B cell (primary cell): ENCODE measurements at regions not wholly inside any gene's neighbourhood (a gene's known extent, or its start where the extent isn't known, plus 50 kb on each side); places are given as distances from the start of the nearest gene placed in this dataset.

ENCODE experiments used
- ATAC-seq: fragments of 200-7000 bp; cut with Tn5 transposase; one replicate; pipeline ENCODE4 v1.10.0; 2021; ENCODE audit warnings: low read depth, mild to moderate bottlenecking, moderate number of reproducible peaks, moderate library complexity
- CTCF ChIA-PET: fragments of 350-600 bp; sonication (Branson Sonifier 250); formaldehyde crosslinking; loops from one replicate; lab custom pipeline; 2021; ENCODE audit warnings: antibody characterized with exemption, inconsistent platforms; lab: Charles Lee
- POLR2A ChIA-PET: fragments of 350-600 bp; sonication (Branson Sonifier 250); formaldehyde crosslinking; loops from one replicate; lab custom pipeline; 2021; ENCODE audit warnings: antibody characterized with exemption; lab: Charles Lee
- DNase-seq: peaks from one replicate; pipeline ENCODE4 v3.0.0; 2013
- H2AFZ ChIP-seq: 2 replicates; pipeline ENCODE4 v1.6.1; 2012; ENCODE audit warnings: mild to moderate bottlenecking, low read depth, low read length; ENCODE audit not compliant: insufficient read depth, poor library complexity, severe bottlenecking
- H3K27ac ChIP-seq, 2 donors: 1 replicate in 1 of 2; 2 replicates in 1 of 2; pipeline ENCODE4 v1.5.1; 2012 to 2013; ENCODE audit warnings: low read length in 2 of 2, mild to moderate bottlenecking in 2 of 2, moderate library complexity in 1 of 2
- H3K27me3 ChIP-seq, 4 experiments: fragments of 200-600 bp in 1 of 4; sonication (generic) in 1 of 4; replicated peaks in 1 of 4; 1 replicate in 2 of 4; 2 replicates in 2 of 4; pipeline versions ENCODE4 v1.6.1 to v1.7.0; 2013 to 2016; ENCODE audit warnings: low read length in 3 of 4, mild to moderate bottlenecking in 2 of 4, mixed read lengths in 1 of 4, moderate library complexity in 1 of 4; ENCODE audit not compliant: insufficient read depth in 4 of 4, control insufficient read depth in 3 of 4; ENCODE audit errors: control extremely low read depth in 1 of 4
- H3K36me3 ChIP-seq, 2 experiments: replicated peaks in 1 of 2; 1 replicate in 1 of 2; 2 replicates in 1 of 2; pipeline versions ENCODE4 v1.6.1 to v1.7.1; 2013; ENCODE audit warnings: low read length in 1 of 2; ENCODE audit not compliant: insufficient read depth in 2 of 2, control insufficient read depth in 1 of 2; ENCODE audit errors: control extremely low read depth in 1 of 2, extremely low read depth in 1 of 2
- H3K4me1 ChIP-seq, 2 donors: fragments of 200-600 bp in 1 of 2; sonication (generic) in 1 of 2; 1 replicate in 1 of 2; 2 replicates in 1 of 2; pipeline versions ENCODE4 v1.5.1 to v1.6.1; 2013 to 2017; ENCODE audit warnings: low read length in 2 of 2; ENCODE audit not compliant: control insufficient read depth in 2 of 2, insufficient read depth in 2 of 2
- H3K4me2 ChIP-seq: replicated peaks from 2 replicates; pipeline ENCODE3; 2012; ENCODE audit warnings: mild to moderate bottlenecking, low read depth, low read length; ENCODE audit not compliant: poor library complexity, severe bottlenecking
- H3K4me3 ChIP-seq, 5 experiments: fragments of 200-600 bp in 1 of 5; sonication (generic) in 1 of 5; 1 replicate in 3 of 5; 2 replicates in 2 of 5; pipeline versions ENCODE4 v1.5.1 to v1.7.0; 2011 to 2016; ENCODE audit warnings: low read length in 4 of 5, mild to moderate bottlenecking in 4 of 5, low read depth in 2 of 5, control low read depth in 1 of 5, moderate library complexity in 1 of 5; ENCODE audit not compliant: insufficient read depth in 1 of 5; ENCODE audit errors: control extremely low read depth in 1 of 5, extremely low read depth in 1 of 5
- H3K79me2 ChIP-seq: fragments of 200-600 bp; sonication (generic); one replicate; pipeline ENCODE4 v1.6.0; 2016; ENCODE audit warnings: low read length; ENCODE audit not compliant: control insufficient read depth, insufficient read depth
- H3K9ac ChIP-seq: fragments of 200-600 bp; sonication (generic); 2 replicates; pipeline ENCODE4 v1.6.1; 2017; ENCODE audit warnings: mild to moderate bottlenecking, low read length, moderate library complexity
- H3K9me3 ChIP-seq, 3 donors: one replicate each; pipeline versions ENCODE4 v1.6.1 to v1.7.1; 2013; ENCODE audit warnings: low read length in 2 of 3; ENCODE audit not compliant: control insufficient read depth in 2 of 3, insufficient read depth in 1 of 3; ENCODE audit errors: control extremely low read depth in 1 of 3
- H4K20me1 ChIP-seq: 2 replicates; pipeline ENCODE4 v1.6.0; 2012; ENCODE audit warnings: mild to moderate bottlenecking, low read length; ENCODE audit not compliant: insufficient read depth, control insufficient read depth, poor library complexity, severe bottlenecking
- H3K27ac Mint-ChIP-seq: one replicate; pipeline ENCODE4 v1.8.0; 2021; ENCODE audit warnings: mixed read lengths
- H3K27me3 Mint-ChIP-seq: one replicate; pipeline ENCODE4 v1.8.0; 2021; ENCODE audit warnings: mixed read lengths
- H3K4me1 Mint-ChIP-seq: one replicate; pipeline ENCODE4 v1.8.0; 2021; ENCODE audit warnings: mixed read lengths
- H3K4me3 Mint-ChIP-seq: one replicate; pipeline ENCODE4 v1.8.0; 2021; ENCODE audit warnings: mixed read lengths
- H3K9me3 Mint-ChIP-seq: one replicate; pipeline ENCODE4 v1.8.0; 2022; ENCODE audit warnings: mixed read lengths; ENCODE audit not compliant: insufficient read depth
- CTCF ChIP-seq: fragments of 200-600 bp; IDR thresholded peaks from one replicate; pipeline ENCODE4 v1.8.0; 2022; ENCODE audit warnings: antibody characterized with exemption, mild to moderate bottlenecking
- EZH2 ChIP-seq: IDR thresholded peaks from 2 replicates; pipeline ENCODE4 v1.6.1; 2012; ENCODE audit warnings: borderline replicate concordance, low read depth, mild to moderate bottlenecking, moderate library complexity, low read length; ENCODE audit not compliant: insufficient read depth, poor library complexity, severe bottlenecking
- WGBS: methylation state at CpG from one replicate; pipeline ENCODE4 v1.1.5; 2013; ENCODE audit warnings: missing lambda C conversion rate; ENCODE audit not compliant: insufficient coverage; 5-methylcytosine and 5-hydroxymethylcytosine counted together
- intact Hi-C: fragments of 100-400 bp; cut with micrococcal nuclease; formaldehyde crosslinking; loops from one replicate; pipeline ENCODE4 v1.10.0; 2022

- Histone ChIP-seq H3K27me3 (no peaks in the 10 kb centered on the region), H3K4me2 (no peak overlapping the region), H3K27ac (no peak overlapping the region), H3K79me2 (no peaks in the 10 kb centered on the region), H2AFZ (no peak overlapping the region), H3K4me1 (no peaks in the 10 kb centered on the region), H3K4me3 (no peak overlapping the region), H3K9me3 (no peaks in the 10 kb centered on the region), H4K20me1 (no peaks in the 10 kb centered on the region), H3K9ac (no peak overlapping the region), H3K36me3 (no peaks in the 10 kb centered on the region)
- H3K4me1 Mint-ChIP-seq = no peaks in the 10 kb centered on the region
- ATAC-seq (no peak), DNase-seq (no peak)
- TF ChIP-seq CTCF (no peak), EZH2 (no peak)
- no peaks in the 10 kb centered on the region for H3K9me3 Mint-ChIP-seq
- CTCF ChIA-PET = no interaction called here
- POLR2A ChIA-PET = no interaction called here
- H3K4me3 Mint-ChIP-seq = no peak overlapping the region
- H3K27ac Mint-ChIP-seq = no peak overlapping the region
- intact Hi-C loops = no loop called here
- H3K27me3 Mint-ChIP-seq = no peaks in the 10 kb centered on the region
Observed at GRCh38 chr4:125045311-125045710, 269.4 kb upstream of the FAT4 start.

GRCh38 chr4:125044886-125045285 is 269.9 kb upstream of the FAT4 start:
- DNase-seq (no peak), ATAC-seq (no peak)
- WGBS = no CpG with 5 or more reads among the region's 3 CpGs
- no peak for TF ChIP-seq EZH2
- no peak for TF ChIP-seq CTCF
- ChIA-PET POLR2A (no interaction called here), CTCF (no interaction called here)
- H3K9me3 Mint-ChIP-seq = no peaks in the 10 kb centered on the region
- H3K27ac Mint-ChIP-seq = no peak overlapping the region
- Histone ChIP-seq H3K36me3 (no peaks in the 10 kb centered on the region), H4K20me1 (no peaks in the 10 kb centered on the region), H3K27ac (no peak overlapping the region), H3K4me3 (no peak overlapping the region), H3K4me1 (no peaks in the 10 kb centered on the region), H3K79me2 (no peaks in the 10 kb centered on the region), H3K4me2 (no peak overlapping the region), H3K27me3 (no peaks in the 10 kb centered on the region), H3K9ac (no peak overlapping the region), H3K9me3 (no peaks in the 10 kb centered on the region), H2AFZ (no peak overlapping the region)
- H3K4me1 Mint-ChIP-seq = no peaks in the 10 kb centered on the region
- no peak overlapping the region for H3K4me3 Mint-ChIP-seq
- H3K27me3 Mint-ChIP-seq = no peaks in the 10 kb centered on the region
- intact Hi-C loops = no loop called here
